IgD-negative memory B cell (primary cell): ENCODE measurements at regions not wholly inside any gene's neighbourhood (a gene's known extent, or its start where the extent isn't known, plus 50 kb on each side); places are given as distances from the start of the nearest gene placed in this dataset.
"Not testable (repeated sequence)": the region's sequence is repeated elsewhere in the genome, so short reads cannot be mapped to it uniquely, and the experiment has no call there.

Source experiments
- H3K27ac Mint-ChIP-seq, 3 donors: one replicate each; pipeline ENCODE4 v1.8.0; 2020 to 2022; ENCODE audit warnings: mild to moderate bottlenecking in 3 of 3, mixed read lengths in 3 of 3, moderate library complexity in 1 of 3
- H3K27me3 Mint-ChIP-seq: one replicate; pipeline ENCODE4 v1.8.0; 2021; ENCODE audit warnings: mixed read lengths
- H3K36me3 Mint-ChIP-seq: one replicate; pipeline ENCODE4 v1.8.0; 2020; ENCODE audit warnings: mild to moderate bottlenecking, mixed read lengths
- H3K4me1 Mint-ChIP-seq, 3 donors: one replicate each; pipeline ENCODE4 v1.8.0; 2020 to 2022; ENCODE audit warnings: mixed read lengths in 3 of 3, mild to moderate bottlenecking in 1 of 3
- H3K4me3 Mint-ChIP-seq, 4 donors: one replicate each; pipeline ENCODE4 v1.8.0; 2020 to 2022; ENCODE audit warnings: mild to moderate bottlenecking in 4 of 4, mixed read lengths in 4 of 4, moderate library complexity in 3 of 4
- H3K9me3 Mint-ChIP-seq, 3 donors: one replicate each; pipeline ENCODE4 v1.8.0; 2020 to 2021; ENCODE audit warnings: mixed read lengths in 3 of 3, mild to moderate bottlenecking in 1 of 3

- Mint-ChIP-seq H3K4me3 (no peak overlapping the region), H3K27ac (no peak overlapping the region), H3K27me3 (peaks cover 4% of the 10 kb centered on the region), H3K4me1 (peaks cover 3 to 6% (median 5%) of the 10 kb centered on the region in 3 donors), H3K9me3 (peaks cover 3 to 7% (median 6%) of the 10 kb centered on the region in 3 donors), H3K36me3 (no peaks in the 10 kb centered on the region)
Measured at GRCh38 chr9:81002906-81003305, 686.4 kb downstream of the TLE1 start.

GRCh38 chr9:81002242-81002641 is 687.1 kb downstream of the TLE1 start:
- Mint-ChIP-seq H3K4me1 (peaks cover 3 to 6% (median 5%) of the 10 kb centered on the region in 3 donors), H3K9me3 (peaks cover 3 to 7% (median 7%) of the 10 kb centered on the region in 3 donors), H3K27ac (peak overlapping the region in 2 of 3 donors; percentile 78 to 82), H3K27me3 (peaks cover 4% of the 10 kb centered on the region), H3K36me3 (no peaks in the 10 kb centered on the region), H3K4me3 (peak overlapping the region in 1 of 4 donors; percentile 75)

GRCh38 chr9:80995759-80996158 is 693.6 kb downstream of the TLE1 start:
- H3K27ac Mint-ChIP-seq = no peak overlapping the region

GRCh38 chr9:80994892-80995291 is 694.5 kb downstream of the TLE1 start:
- Mint-ChIP-seq H3K27me3 (peaks cover under 1% of the 10 kb centered on the region), H3K4me1 (no peaks in the 10 kb centered on the region), H3K36me3 (no peaks in the 10 kb centered on the region), H3K9me3 (peaks cover 0 to 2% (median 0%) of the 10 kb centered on the region in 3 donors), H3K4me3 (no peak overlapping the region), H3K27ac (no peak overlapping the region)

More at GRCh38 chr9:80995759-80996158, 693.6 kb downstream of the TLE1 start:
- Mint-ChIP-seq H3K4me1 (no peaks in the 10 kb centered on the region), H3K36me3 (no peaks in the 10 kb centered on the region), H3K4me3 (no peak overlapping the region), H3K9me3 (peaks cover 2 to 3% (median 2%) of the 10 kb centered on the region in 3 donors), H3K27me3 (peaks cover 2% of the 10 kb centered on the region)

DNA sequence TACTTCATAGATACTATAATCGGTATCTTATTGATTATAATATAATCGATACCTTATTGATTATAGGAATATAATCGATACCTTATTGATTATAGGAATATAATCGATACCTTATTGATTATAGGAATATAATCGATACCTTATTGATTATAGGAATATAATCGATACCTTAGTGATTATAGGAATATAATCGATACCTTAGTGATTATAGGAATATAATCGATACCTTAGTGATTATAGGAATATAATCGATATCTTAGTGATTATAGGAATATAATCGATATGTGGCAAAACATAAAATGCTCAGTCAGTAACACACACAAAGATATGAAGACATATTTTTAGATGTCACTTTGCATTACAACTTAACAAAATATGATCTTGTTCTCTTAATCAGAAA is 703.8 kb downstream of the TLE1 start:
- not testable (repeated sequence) for H3K27me3 Mint-ChIP-seq, H3K9me3 Mint-ChIP-seq, H3K36me3 Mint-ChIP-seq, H3K4me3 Mint-ChIP-seq, H3K27ac Mint-ChIP-seq, H3K4me1 Mint-ChIP-seq

DNA sequence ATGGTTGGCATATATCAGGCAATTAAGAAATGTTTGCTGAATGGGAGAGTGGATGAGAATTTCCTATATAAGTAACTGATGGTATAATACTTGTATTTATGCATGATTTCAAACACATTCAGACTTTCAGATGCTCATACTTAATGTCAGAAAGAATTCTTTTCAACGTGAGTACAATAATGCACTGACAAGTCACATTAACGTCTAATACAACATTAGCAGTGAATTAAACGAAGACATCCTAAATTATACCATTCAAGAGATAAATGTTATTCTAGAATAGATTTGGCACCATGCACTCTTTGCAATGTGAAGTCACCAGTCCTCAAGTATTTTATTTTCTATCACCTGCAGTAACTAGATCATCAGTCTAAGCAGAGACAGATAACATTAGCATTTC is 712.9 kb downstream of the TLE1 start:
- Mint-ChIP-seq H3K9me3 (peaks cover 9 to 28% (median 10%) of the 10 kb centered on the region in 3 donors), H3K27me3 (no peaks in the 10 kb centered on the region), H3K4me1 (peaks cover 0 to 1% (median 0%) of the 10 kb centered on the region in 3 donors), H3K36me3 (no peaks in the 10 kb centered on the region), H3K4me3 (no peak overlapping the region), H3K27ac (no peak overlapping the region)

GRCh38 chr9:80970377-80970776 is 719.0 kb downstream of the TLE1 start:
- H3K9me3 Mint-ChIP-seq = peaks cover 8 to 33% (median 15%) of the 10 kb centered on the region in 3 donors
- not testable (repeated sequence) for H3K27ac Mint-ChIP-seq, H3K36me3 Mint-ChIP-seq, H3K4me1 Mint-ChIP-seq, H3K4me3 Mint-ChIP-seq, H3K27me3 Mint-ChIP-seq

DNA sequence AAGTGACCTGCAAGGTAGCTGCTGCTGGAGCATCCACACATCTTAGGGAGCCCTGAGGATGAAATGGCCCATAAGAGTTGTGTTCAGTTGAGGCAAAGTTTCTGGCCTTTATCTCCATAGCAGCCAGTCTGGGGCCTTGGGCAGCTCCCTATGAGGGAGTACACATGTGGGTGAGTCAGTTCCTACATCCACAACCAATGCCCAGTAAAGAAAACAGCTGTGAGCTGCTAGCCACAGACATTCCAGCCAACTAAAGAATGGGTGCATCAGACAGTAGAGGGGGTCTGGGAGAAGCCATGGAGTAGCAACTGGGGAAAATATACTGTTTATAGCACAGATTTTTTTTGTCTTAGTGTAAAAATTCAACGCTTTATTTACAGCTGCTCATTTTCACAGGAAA is 720.7 kb downstream of the TLE1 start:
- Mint-ChIP-seq H3K4me1 (no peaks in the 10 kb centered on the region), H3K4me3 (no peak overlapping the region), H3K36me3 (peaks cover 3% of the 10 kb centered on the region), H3K9me3 (peaks cover 3 to 19% (median 10%) of the 10 kb centered on the region in 3 donors), H3K27me3 (no peaks in the 10 kb centered on the region), H3K27ac (no peak overlapping the region)

GRCh38 chr9:80964914-80965313 is 724.4 kb downstream of the TLE1 start:
- Mint-ChIP-seq H3K4me3 (no peak overlapping the region), H3K27ac (no peak overlapping the region), H3K4me1 (no peaks in the 10 kb centered on the region), H3K27me3 (no peaks in the 10 kb centered on the region), H3K9me3 (peaks cover 2 to 6% (median 4%) of the 10 kb centered on the region in 3 donors), H3K36me3 (peaks cover under 1% of the 10 kb centered on the region)

DNA sequence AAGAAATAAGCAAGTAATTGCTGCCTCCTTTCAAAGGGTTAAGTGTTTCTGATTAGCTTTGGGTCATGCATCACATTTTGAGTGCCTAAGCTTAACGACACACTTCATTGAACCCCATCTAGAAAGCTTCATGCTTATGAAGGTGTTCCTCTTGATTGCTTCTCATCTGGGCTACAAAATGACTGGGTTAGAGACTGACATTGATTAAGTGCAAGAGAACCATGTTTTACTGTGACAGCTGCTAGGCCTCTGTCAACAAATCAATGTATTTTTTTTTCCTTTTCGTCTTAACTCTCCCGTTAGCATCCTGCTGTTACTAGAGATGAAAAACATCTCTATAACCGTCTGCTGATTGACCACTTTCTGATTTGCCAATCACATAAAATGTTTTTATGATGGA is 725.0 kb downstream of the TLE1 start:
- no peak overlapping the region for H3K4me3 Mint-ChIP-seq
- no peaks in the 10 kb centered on the region for H3K4me1 Mint-ChIP-seq
- no peak overlapping the region for H3K27ac Mint-ChIP-seq
- H3K27me3 Mint-ChIP-seq = no peaks in the 10 kb centered on the region
- peaks cover 0 to 6% (median 2%) of the 10 kb centered on the region in 3 donors for H3K9me3 Mint-ChIP-seq
- no peaks in the 10 kb centered on the region for H3K36me3 Mint-ChIP-seq

- H3K4me1 Mint-ChIP-seq = no peaks in the 10 kb centered on the region
- no peak overlapping the region for H3K27ac Mint-ChIP-seq
- H3K4me3 Mint-ChIP-seq = no peak overlapping the region
- peaks cover 0 to 6% (median 0%) of the 10 kb centered on the region in 3 donors for H3K9me3 Mint-ChIP-seq
- no peaks in the 10 kb centered on the region for H3K27me3 Mint-ChIP-seq
- H3K36me3 Mint-ChIP-seq = no peaks in the 10 kb centered on the region
Measured at GRCh38 chr9:80957801-80958200, 731.5 kb downstream of the TLE1 start.

DNA sequence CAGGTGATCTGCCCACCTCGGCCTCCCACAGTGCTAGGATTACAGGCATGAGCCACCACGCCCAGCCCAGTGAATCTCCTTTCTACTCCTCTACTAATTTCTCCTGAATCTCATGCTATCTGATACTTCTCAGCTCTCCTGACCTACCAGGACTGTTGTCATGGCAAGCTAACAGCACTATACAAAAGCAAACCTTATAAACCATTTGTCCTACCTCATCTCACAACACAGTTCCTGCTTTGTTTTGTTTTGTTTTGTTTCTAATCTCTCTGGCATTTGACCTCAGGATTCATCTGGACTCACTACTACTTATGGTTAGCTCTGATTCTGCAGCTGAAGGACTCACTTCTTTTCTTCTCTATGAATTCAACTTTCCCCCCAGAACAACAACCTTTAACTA is 734.8 kb downstream of the TLE1 start:
- Mint-ChIP-seq H3K9me3 (no peaks in the 10 kb centered on the region), H3K36me3 (no peaks in the 10 kb centered on the region), H3K4me1 (no peaks in the 10 kb centered on the region), H3K4me3 (no peak overlapping the region), H3K27ac (no peak overlapping the region), H3K27me3 (no peaks in the 10 kb centered on the region)

DNA sequence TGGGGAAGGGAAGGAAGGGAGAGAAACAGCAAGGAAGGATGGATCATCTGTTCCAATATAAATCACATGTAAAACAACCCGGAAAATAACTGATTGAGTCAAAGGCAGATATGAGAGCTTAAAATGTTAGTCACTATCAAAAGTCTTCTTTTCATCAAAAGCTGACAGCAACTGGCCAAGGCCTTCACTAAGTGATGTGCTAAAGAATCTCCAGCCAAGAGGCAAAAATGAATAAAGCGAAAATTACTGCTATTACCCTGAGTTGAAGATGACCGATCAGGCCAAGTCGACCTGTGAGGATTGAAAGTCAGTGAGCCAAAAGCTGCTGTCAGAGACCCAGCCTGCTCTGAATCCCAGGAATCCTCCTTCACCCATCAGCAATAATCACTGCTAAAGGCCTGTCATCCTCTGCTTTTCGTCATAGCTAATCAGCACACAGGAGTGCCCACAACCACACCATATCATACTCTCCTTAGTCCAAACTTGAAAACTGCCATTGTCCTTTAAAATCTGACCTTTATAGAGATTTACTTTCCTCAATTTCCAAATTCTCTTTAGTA is 736.9 kb downstream of the TLE1 start:
- Mint-ChIP-seq H3K27ac (no peak overlapping the region), H3K36me3 (peaks cover 2% of the 10 kb centered on the region), H3K4me3 (no peak overlapping the region), H3K4me1 (no peaks in the 10 kb centered on the region), H3K27me3 (no peaks in the 10 kb centered on the region), H3K9me3 (no peaks in the 10 kb centered on the region)

- no peaks in the 10 kb centered on the region for H3K4me1 Mint-ChIP-seq
- H3K27ac Mint-ChIP-seq = no peak overlapping the region
- peaks cover 2% of the 10 kb centered on the region for H3K36me3 Mint-ChIP-seq
- no peak overlapping the region for H3K4me3 Mint-ChIP-seq
- no peaks in the 10 kb centered on the region for H3K27me3 Mint-ChIP-seq
- no peaks in the 10 kb centered on the region for H3K9me3 Mint-ChIP-seq
Measured at GRCh38 chr9:80951675-80952074, 737.7 kb downstream of the TLE1 start.

DNA sequence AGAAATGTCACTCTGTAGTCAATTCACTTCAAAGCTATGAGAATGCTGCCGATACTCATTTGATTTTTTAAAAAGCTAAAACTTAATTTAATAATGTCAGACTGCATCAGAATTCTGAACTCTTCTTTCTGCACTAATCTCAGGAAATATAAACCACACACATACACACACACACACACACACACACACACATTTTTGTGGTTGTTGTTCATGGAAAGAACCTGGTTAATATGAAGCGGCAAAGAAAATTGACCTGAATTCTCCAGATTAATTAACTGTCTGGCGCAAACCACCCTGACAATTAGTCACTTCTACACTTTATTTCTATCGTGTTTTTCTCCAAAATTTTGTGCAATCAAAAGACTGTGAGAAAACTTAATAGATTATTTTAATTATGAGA is 740.5 kb downstream of the TLE1 start:
- H3K27me3 Mint-ChIP-seq = no peaks in the 10 kb centered on the region
- H3K4me1 Mint-ChIP-seq = no peaks in the 10 kb centered on the region
- no peak overlapping the region for H3K4me3 Mint-ChIP-seq
- no peaks in the 10 kb centered on the region for H3K9me3 Mint-ChIP-seq
- H3K27ac Mint-ChIP-seq = no peak overlapping the region
- H3K36me3 Mint-ChIP-seq = peaks cover 2% of the 10 kb centered on the region

DNA sequence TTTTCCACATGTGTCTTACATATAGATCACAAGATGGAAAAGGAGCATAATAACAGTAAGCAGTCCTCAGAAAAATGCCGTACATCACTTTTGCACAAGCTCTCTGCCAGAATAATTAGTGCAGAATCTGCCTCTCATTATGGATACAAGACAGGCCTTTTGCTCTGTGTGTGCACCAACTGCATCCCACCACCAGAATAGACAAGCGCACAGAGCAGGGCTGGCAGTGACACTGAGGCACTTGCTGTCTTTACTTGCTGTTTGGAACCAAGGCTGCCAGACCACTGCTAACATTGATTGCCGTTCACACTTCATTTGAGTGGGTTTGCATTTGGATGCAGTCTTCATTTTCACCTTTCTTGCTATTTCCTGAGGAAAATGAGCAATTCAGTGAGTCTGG is 741.3 kb downstream of the TLE1 start:
- Mint-ChIP-seq H3K9me3 (no peaks in the 10 kb centered on the region), H3K27ac (no peak overlapping the region), H3K27me3 (no peaks in the 10 kb centered on the region), H3K4me3 (no peak overlapping the region), H3K4me1 (no peaks in the 10 kb centered on the region), H3K36me3 (peaks cover 2% of the 10 kb centered on the region)
